GM23248 (cell line): ENCODE measurements at regions not wholly inside any gene's neighbourhood (a gene's known extent, or its start where the extent isn't known, plus 50 kb on each side); places are given as distances from the start of the nearest gene placed in this dataset.

Source experiments
- DNase-seq: peaks from one replicate; pipeline ENCODE4 v3.0.0-alpha.2; 2015
- H2AFZ ChIP-seq: fragments of 200-600 bp; sonication (generic); 2 replicates; pipeline ENCODE4 v1.6.1; 2016; ENCODE audit warnings: antibody characterized with exemption
- H3F3A ChIP-seq: fragments of 200-600 bp; sonication (generic); 2 replicates; pipeline ENCODE4 v1.6.1; 2016; ENCODE audit warnings: mild to moderate bottlenecking, antibody characterized with exemption, mixed run types; ENCODE audit not compliant: insufficient read depth
- H3K27ac ChIP-seq: fragments of 200-600 bp; sonication (generic); 2 replicates; pipeline ENCODE4 v1.5.1; 2016; ENCODE audit warnings: mild to moderate bottlenecking
- H3K27me3 ChIP-seq: fragments of 200-600 bp; sonication (generic); replicated peaks from 2 replicates; pipeline ENCODE4 v1.6.1; 2016; ENCODE audit warnings: mild to moderate bottlenecking; ENCODE audit not compliant: insufficient read depth
- H3K36me3 ChIP-seq: fragments of 200-600 bp; sonication (generic); 2 replicates; pipeline ENCODE4 v1.6.1; 2016; ENCODE audit warnings: low read depth, mild to moderate bottlenecking
- H3K4me1 ChIP-seq: fragments of 200-600 bp; sonication (generic); 2 replicates; pipeline ENCODE4 v1.6.1; 2016; ENCODE audit warnings: mild to moderate bottlenecking; ENCODE audit not compliant: insufficient read depth
- H3K4me2 ChIP-seq: fragments of 200-600 bp; sonication (generic); one replicate; pipeline ENCODE4 v1.6.1; 2016; ENCODE audit warnings: mild to moderate bottlenecking; ENCODE audit not compliant: unreplicated experiment
- H3K4me3 ChIP-seq: fragments of 200-600 bp; sonication (generic); 2 replicates; pipeline ENCODE4 v1.5.1; 2016; ENCODE audit warnings: mild to moderate bottlenecking
- H3K79me2 ChIP-seq: fragments of 200-600 bp; sonication (generic); 2 replicates; pipeline ENCODE4 v1.6.1; 2016; ENCODE audit warnings: mild to moderate bottlenecking; ENCODE audit not compliant: insufficient read depth
- H3K9ac ChIP-seq: fragments of 200-600 bp; sonication (generic); 2 replicates; pipeline ENCODE4 v1.6.1; 2016; ENCODE audit warnings: mild to moderate bottlenecking
- H3K9me2 ChIP-seq: fragments of 200-600 bp; sonication (generic); 2 replicates; pipeline ENCODE4 v1.6.1; 2016; ENCODE audit warnings: mixed run types, mild to moderate bottlenecking, moderate library complexity; ENCODE audit not compliant: insufficient read depth
- H3K9me3 ChIP-seq: fragments of 200-600 bp; sonication (generic); one replicate; pipeline ENCODE4 v1.6.1; 2017; ENCODE audit warnings: low read depth
- H4K20me1 ChIP-seq: fragments of 200-600 bp; sonication (generic); 2 replicates; pipeline ENCODE4 v1.6.0; 2016; ENCODE audit not compliant: insufficient read depth
- EZH2 ChIP-seq: fragments of 200-600 bp; sonication (generic); IDR thresholded peaks from 2 replicates; pipeline ENCODE4 v1.6.1; 2018; ENCODE audit warnings: antibody characterized with exemption, mild to moderate bottlenecking; ENCODE audit not compliant: insufficient read depth, poor library complexity, severe bottlenecking
- EZH2phosphoT487 ChIP-seq: fragments of 200-600 bp; sonication (generic); IDR thresholded peaks from 2 replicates; pipeline ENCODE4 v1.6.1; 2018; ENCODE audit warnings: antibody characterized with exemption, moderate library complexity, mild to moderate bottlenecking, low read depth; ENCODE audit not compliant: insufficient read depth
- WGBS, 2 experiments: methylation state at CpG; one replicate each; pipeline ENCODE4 v1.1.6; 2015 to 2017; ENCODE audit warnings: low lambda C conversion rate in 2 of 2, low coverage in 1 of 2; ENCODE audit errors: missing lambda C conversion rate in 2 of 2; 5-methylcytosine and 5-hydroxymethylcytosine counted together
- in situ Hi-C: fragments of 300-500 bp; cut with MboI; formaldehyde crosslinking; loops from 2 replicates; pipeline ENCODE4 v1.15.0; 2020

DNA sequence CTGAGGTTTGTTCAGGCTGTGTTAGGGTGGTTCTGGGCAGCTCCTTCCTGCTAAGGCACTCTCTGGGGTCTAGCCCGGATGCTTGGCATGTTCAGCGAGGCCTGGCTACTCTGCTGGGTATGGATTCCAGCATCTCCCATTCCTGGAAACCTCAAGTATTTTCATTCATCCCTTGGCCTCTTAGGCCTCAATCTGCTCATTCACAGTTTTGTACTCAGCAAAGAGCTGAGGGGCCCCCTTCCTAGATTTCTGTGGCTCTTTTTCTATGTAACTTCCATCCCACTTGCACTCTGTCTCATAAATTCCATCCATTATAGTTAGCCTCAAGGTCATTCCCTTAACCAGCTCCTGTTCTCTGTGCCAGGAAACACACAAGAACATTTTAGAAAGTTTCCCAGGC, 798.8 kb upstream of the HS6ST1 start:
- TF ChIP-seq EZH2 (no peak), EZH2phosphoT487 (no peak)
- H3K9ac ChIP-seq, result no peak overlapping the region
- in situ Hi-C loops, result no loop called here
- DNase-seq, result no peak
- 0 to 7% methylated on average over 2 of the region's 2 CpGs for WGBS, 2 experiments
- H3F3A ChIP-seq, result no peaks in the 10 kb centered on the region
- H3K27ac ChIP-seq, result no peak overlapping the region
- no peaks in the 10 kb centered on the region for H3K36me3 ChIP-seq
- no peaks in the 10 kb centered on the region for H3K4me1 ChIP-seq
- no peaks in the 10 kb centered on the region for H3K9me2 ChIP-seq
- H3K27me3 ChIP-seq, result no peaks in the 10 kb centered on the region
- H3K4me3 ChIP-seq, result no peak overlapping the region
- H3K79me2 ChIP-seq, result no peaks in the 10 kb centered on the region
- no peaks in the 10 kb centered on the region for H3K9me3 ChIP-seq
- H2AFZ ChIP-seq, result no peak overlapping the region
- H3K4me2 ChIP-seq, result no peak overlapping the region
- no peaks in the 10 kb centered on the region for H4K20me1 ChIP-seq

GRCh38 chr2:129118296-129118695, 799.6 kb upstream of the HS6ST1 start:
- in situ Hi-C loops, result no loop called here
- H3K27me3 ChIP-seq, result no peaks in the 10 kb centered on the region
- no peak overlapping the region for H3K4me2 ChIP-seq

GRCh38 chr2:129129087-129129486, 810.4 kb upstream of the HS6ST1 start:
- 3 to 16% methylated on average over 4 of the region's 4 CpGs for WGBS, 2 experiments
- H3K9ac ChIP-seq, result no peak overlapping the region
- no peak overlapping the region for H3K4me2 ChIP-seq
- no peaks in the 10 kb centered on the region for H3K4me1 ChIP-seq
- in situ Hi-C loops, result no loop called here
- H3K9me2 ChIP-seq, result no peaks in the 10 kb centered on the region
- no peak overlapping the region for H3K27ac ChIP-seq
- no peaks in the 10 kb centered on the region for H3K9me3 ChIP-seq
- no peaks in the 10 kb centered on the region for H3F3A ChIP-seq
- DNase-seq, result no peak
- no peaks in the 10 kb centered on the region for H3K36me3 ChIP-seq
- no peak overlapping the region for H3K4me3 ChIP-seq
- no peaks in the 10 kb centered on the region for H3K27me3 ChIP-seq
- H4K20me1 ChIP-seq, result no peaks in the 10 kb centered on the region
- no peak for TF ChIP-seq EZH2phosphoT487
- no peak for TF ChIP-seq EZH2
- H3K79me2 ChIP-seq, result no peaks in the 10 kb centered on the region
- no peak overlapping the region for H2AFZ ChIP-seq

More at GRCh38 chr2:129118296-129118695, 799.6 kb upstream of the HS6ST1 start:
- no peaks in the 10 kb centered on the region for H3K9me3 ChIP-seq
- no peak overlapping the region for H3K4me3 ChIP-seq
- DNase-seq, result no peak
- H3K4me1 ChIP-seq, result no peaks in the 10 kb centered on the region
- TF ChIP-seq EZH2 (no peak), EZH2phosphoT487 (no peak)
- no peaks in the 10 kb centered on the region for H3K79me2 ChIP-seq
- no peaks in the 10 kb centered on the region for H4K20me1 ChIP-seq
- no peak overlapping the region for H3K27ac ChIP-seq
- H3F3A ChIP-seq, result no peaks in the 10 kb centered on the region
- H3K9ac ChIP-seq, result no peak overlapping the region
- H3K9me2 ChIP-seq, result no peaks in the 10 kb centered on the region
- no peaks in the 10 kb centered on the region for H3K36me3 ChIP-seq
- no peak overlapping the region for H2AFZ ChIP-seq

DNA sequence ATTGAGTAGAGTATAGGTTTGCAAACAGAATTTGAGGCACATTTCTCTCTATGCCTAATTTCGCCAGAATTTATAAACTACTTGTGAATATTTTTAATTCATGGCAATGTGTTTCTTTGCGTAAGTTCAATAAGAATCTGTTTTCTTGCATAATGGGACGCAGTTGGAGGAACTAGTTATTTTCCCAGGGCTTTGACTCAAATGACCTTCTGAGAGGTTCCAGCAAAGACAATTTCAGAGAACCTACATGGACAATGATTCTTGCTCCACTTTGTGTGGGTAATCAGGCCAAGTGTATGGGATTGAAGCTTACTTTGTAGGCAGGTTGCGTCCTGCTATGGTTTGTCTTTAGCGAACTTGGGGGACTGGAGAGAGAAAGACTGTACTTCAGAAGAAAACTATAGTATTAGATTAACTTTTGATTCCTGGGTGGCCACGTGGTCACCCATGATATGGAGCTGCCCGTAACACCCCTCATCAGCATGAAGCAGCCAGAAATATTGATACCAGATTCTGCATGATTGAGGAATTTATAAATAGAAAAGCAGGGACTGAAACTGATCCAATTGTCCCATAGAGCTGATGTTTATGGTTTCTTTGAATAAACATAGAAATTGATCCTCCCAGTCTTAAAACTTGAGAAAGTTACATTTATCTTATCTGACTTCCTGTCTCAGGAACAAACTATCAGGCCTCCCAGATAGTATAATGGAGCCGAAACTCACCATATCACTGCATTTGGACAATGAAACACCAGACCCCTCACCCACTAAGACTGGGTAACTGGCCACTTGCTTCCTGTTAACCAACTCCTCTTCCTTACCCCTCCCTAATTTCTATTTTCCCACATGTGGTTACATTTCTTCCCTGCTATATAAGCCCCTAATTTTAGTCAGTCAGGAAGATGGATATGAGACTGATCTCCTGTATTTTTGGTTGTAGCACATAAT, 815.3 kb upstream of the HS6ST1 start:
- no peak overlapping the region for H3K9ac ChIP-seq
- no peaks in the 10 kb centered on the region for H3K36me3 ChIP-seq
- in situ Hi-C loops, result no loop called here
- H3F3A ChIP-seq, result no peaks in the 10 kb centered on the region
- H3K9me3 ChIP-seq, result no peaks in the 10 kb centered on the region
- H3K4me2 ChIP-seq, result no peak overlapping the region
- no peak for TF ChIP-seq EZH2
- TF ChIP-seq EZH2phosphoT487, result no peak
- H3K4me1 ChIP-seq, result no peaks in the 10 kb centered on the region
- H2AFZ ChIP-seq, result no peak overlapping the region
- no peak for DNase-seq
- H3K9me2 ChIP-seq, result no peaks in the 10 kb centered on the region
- no peak overlapping the region for H3K4me3 ChIP-seq
- WGBS, 2 experiments, result 47 to 57% methylated on average over 8 of the region's 8 CpGs
- H3K79me2 ChIP-seq, result no peaks in the 10 kb centered on the region
- H4K20me1 ChIP-seq, result no peaks in the 10 kb centered on the region
- no peak overlapping the region for H3K27ac ChIP-seq
- no peaks in the 10 kb centered on the region for H3K27me3 ChIP-seq

DNA sequence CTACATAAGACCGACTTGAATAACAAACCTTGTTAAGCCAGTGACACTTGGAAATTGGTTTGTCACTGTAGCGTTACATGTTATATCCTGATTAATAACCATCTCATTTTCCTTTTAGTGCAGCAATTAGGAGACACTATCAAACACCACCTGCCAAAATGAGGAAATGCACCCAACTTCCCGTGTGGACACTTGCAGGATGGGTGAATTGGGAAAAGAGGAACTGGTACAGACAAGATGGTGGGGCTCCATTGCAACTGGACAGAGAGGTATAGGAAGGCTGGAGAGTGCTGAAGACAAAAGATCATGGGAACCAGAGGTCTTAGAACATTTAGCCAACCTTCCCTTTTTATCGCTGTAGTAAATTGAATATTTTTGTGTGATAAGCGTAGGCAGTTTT, 816.3 kb upstream of the HS6ST1 start:
- Histone ChIP-seq H3K79me2 (no peaks in the 10 kb centered on the region), H3K4me3 (no peak overlapping the region), H4K20me1 (no peaks in the 10 kb centered on the region), H2AFZ (no peak overlapping the region), H3K9me2 (no peaks in the 10 kb centered on the region), H3K9ac (no peak overlapping the region), H3K4me1 (no peaks in the 10 kb centered on the region), H3K27ac (no peak overlapping the region), H3K36me3 (no peaks in the 10 kb centered on the region), H3F3A (no peaks in the 10 kb centered on the region), H3K9me3 (no peaks in the 10 kb centered on the region), H3K4me2 (no peak overlapping the region), H3K27me3 (no peaks in the 10 kb centered on the region)
- 49 to 56% methylated on average over 5 of the region's 5 CpGs for WGBS, 2 experiments
- no peak for TF ChIP-seq EZH2
- TF ChIP-seq EZH2phosphoT487, result no peak
- DNase-seq, result no peak
- in situ Hi-C loops, result no loop called here
